ENCODE measurements at regions not wholly inside any gene's neighbourhood (a gene's known extent, or its start where the extent isn't known, plus 50 kb on each side); places are given as distances from the start of the nearest gene placed in this dataset.
"Not testable (repeated sequence)": the region's sequence is repeated elsewhere in the genome, so short reads cannot be mapped to it uniquely, and the experiment has no call there.

GRCh38 chr3:101917761-101918160 lies 68.4 kb downstream of the NFKBIZ start:
- not testable (repeated sequence) for TF ChIP-seq EZH2 (IDR thresholded peaks at IDR 0.05; ENCODE audit: borderline replicate concordance, low read depth, low read length, severe bottlenecking); CTCF (IDR thresholded peaks at IDR 0.05; ENCODE audit: borderline replicate concordance, extremely low read depth, low read length, poor library complexity, severe bottlenecking)

All from DND-41 (cell line).